HG03045 (cell line): ENCODE measurements at regions not wholly inside any gene's neighbourhood (a gene's known extent, or its start where the extent isn't known, plus 50 kb on each side); places are given as distances from the start of the nearest gene placed in this dataset.

ENCODE experiments used
- ATAC-seq: cut with Tn5 transposase; IDR thresholded peaks from one replicate; pipeline ENCODE4 v1.9.1; 2021; ENCODE audit warnings: mild to moderate bottlenecking, moderate library complexity; ENCODE audit not compliant: unreplicated experiment

DNA sequence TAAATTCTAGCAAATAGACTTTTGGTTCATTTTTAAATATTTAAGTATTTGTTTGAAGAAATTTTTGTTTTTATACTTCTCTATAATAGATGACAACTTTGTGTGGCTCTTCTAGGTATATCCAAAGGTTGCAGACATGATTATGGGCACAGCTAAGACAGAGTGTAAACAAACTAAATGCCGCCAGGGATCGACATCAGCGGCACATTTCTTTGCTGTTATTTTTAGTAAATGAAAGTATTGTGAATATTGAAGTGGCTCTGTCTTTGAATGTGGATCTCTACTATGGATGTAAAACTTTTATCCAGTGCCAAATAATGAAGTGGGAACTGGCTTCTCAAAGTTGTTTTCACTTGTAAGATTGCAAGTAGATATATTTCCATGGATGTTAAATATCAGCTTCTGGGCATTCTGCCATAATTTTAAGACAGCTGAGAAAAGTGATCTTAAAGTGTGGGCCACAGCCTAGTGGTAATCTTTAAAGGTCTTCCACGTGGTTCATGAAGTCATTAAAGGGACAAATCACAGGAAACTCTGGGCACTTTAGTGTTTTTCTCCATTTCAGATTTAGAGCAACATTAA lies 589.9 kb downstream of the ZNF608 start:
- no peak for ATAC-seq

DNA sequence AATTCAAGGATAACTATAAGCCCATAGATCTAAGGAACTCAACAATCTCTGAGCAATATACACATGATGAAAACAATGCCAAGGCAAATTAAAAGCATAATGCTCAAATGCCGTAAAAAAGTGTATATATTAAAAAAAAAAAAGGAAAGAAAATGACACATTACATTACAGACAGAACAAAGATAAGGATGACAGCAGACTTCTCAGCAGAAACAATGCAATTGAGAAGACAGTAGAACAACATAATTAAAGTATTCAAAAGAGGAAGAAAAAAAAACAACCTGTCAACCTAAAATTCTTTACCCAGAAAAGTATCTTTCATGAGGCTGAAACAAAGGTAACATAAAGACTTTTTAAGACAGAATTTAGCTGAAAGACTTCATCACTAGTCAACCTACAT lies 591.7 kb downstream of the ZNF608 start:
- ATAC-seq: no peak

DNA sequence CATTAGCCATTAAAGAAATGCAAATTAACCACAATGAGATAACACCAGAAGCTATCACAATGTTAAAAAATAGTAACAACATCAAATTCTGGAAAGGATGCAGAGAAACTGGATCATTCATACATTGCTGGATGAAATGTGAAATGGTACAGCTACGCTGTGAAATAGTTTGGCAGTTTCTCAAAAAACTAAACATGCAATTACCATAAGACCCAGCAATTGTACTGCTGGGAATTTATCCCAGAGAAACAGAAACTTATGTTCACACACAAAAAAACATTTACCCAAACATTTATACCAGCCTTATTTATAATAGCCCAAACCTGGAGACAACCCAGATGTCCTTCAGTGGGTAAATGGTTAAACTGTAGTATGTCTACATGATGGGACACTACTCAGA lies 592.9 kb downstream of the ZNF608 start:
- ATAC-seq: no peak

DNA sequence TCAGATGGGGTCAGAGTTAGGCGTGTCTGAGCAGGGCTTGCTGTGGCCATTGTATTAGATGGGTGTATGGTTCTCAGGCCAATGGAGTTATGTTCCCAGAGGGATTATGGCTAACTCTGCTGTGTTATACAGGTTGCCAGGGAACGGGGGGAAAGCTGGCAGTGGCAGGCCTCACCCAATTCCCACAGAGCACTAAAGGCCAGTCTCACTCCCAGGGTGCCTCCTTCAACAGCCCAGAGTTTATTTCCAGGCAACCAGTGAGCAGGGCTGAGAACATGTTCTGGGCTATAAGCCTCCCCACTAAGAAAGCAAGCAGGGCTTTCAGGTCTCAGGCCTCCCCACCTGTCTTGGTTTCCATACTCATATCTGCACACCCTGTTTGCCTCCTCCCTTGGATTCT lies 597.9 kb downstream of the ZNF608 start:
- no peak for ATAC-seq

DNA sequence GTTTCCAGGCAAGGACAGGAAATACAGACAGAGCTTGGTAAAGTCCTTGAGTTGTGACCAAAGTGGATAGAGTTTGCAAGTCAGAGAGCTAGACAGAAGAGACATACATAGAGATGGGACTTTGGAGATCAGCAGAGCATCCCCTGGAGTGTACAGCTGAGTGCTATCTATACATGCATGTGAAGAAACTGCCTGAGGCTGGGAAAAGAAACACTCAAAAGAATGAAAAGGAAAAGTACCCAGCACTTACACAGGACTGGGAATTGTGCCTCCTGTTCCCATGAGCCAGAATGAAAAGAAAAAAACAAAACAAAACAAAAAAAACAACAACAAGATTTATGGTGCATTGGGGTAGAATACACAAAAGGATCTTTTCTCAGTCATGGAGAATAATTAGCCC lies 606.4 kb downstream of the ZNF608 start:
- ATAC-seq: no peak

DNA sequence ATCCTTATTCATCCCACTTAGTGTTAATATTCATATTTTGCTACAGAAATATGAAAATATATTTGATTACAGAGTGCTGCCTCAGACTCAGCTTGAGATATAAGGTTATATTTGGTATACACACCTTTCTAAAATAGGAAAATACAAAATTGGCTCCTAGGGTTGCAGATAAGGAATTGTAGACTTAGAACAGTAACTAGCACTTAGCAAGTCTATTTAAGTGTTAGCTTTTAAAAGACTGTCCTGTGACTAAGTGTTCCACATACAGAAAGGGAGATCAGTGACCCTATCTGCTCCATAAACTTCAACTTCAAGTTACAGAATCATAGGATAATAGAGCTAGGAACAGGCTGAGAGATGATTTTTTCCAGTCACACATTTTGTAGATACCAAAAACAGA lies 607.0 kb downstream of the ZNF608 start:
- ATAC-seq: no peak

DNA sequence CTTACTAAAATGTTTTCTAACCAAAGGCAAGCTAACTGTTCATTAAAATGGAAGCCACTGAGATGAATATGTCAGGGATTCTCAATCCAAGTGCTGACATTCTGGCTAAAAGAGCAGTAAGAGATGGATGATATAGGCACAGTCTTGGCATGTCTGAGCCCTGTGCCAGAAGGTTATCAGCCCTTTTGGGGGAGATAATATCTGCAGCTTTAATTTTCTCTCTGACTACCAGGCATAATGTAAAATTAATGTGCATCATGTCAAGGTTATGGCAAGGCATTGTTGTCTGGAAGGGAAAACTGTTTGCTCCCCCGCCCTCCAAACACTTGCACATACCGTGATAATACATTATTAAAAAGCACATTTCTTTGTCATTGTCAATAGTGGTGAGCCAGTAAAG lies 609.8 kb downstream of the ZNF608 start:
- ATAC-seq: no peak

DNA sequence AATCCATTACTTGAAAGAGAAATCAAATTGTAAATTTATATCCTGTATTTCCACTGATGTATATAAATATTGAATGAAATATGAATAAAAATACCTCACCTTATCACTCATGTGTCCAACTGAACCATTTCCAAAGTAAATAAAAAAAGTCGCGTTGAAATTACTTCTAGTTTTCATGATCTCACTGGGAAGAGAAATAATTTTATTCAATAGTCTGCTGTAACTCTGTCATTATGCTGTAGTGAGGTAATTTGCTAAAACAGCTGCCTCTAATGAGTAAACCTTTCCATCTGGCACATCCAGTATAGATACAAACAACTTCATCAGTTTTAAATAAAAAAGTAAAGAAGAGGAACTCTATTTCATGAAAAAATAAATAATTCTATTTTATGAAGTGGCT lies 611.5 kb downstream of the ZNF608 start:
- ATAC-seq: no peak

DNA sequence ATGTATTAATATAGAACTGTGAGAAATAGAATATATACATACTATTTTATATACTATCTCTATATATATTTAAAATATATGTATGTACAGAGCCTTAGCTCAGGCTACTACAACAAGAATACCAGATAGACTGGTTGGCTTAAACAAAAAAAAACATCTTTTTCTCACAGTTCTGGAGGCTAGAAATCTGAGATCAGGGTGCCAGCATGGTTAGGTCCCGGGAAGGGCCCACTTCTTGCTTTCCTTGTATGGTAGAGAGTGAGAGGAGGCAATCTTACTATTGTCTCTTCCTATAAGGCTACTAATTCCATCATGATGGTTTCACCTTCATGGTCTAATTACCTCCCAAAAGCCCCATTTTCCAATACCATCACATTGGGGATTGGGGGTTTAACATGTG lies 613.0 kb downstream of the ZNF608 start:
- ATAC-seq: no peak

DNA sequence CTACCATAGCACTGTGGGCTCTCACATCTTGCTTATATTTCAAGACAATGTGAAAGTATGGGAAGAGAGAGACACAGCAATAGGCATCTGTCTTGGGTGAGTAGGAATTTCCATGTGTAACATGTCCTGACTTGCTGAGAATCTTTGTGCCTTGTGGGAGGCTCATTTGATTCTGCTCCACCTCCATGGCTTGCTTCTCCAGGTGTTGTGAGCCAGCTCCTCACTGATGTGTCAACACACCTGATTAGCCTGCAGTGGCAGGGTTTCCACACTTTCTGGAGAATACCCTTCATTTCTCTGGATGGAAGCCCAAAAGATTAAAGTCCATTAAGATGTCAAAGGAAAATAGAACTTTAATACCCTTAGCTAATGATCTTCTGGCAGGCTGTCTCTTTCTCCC lies 613.6 kb downstream of the ZNF608 start:
- no peak for ATAC-seq

DNA sequence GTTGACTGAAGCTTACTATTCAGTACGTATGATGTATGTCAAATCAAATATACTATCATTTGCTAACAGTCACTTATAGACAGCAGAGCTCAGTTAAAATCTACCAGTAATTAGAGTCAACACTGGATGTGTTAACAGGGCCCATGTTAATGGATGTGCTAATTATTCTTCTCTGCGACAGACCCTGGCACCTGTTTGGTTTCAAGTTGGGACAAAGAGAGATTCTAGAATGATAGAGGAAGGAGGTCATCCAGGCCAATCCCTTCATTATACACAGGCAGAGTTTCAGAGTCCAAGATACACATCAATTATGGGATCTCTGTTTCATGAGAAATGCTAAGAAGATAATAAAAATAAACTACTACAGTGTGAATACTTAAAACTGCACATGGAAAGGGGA lies 615.0 kb downstream of the ZNF608 start:
- no peak for ATAC-seq

DNA sequence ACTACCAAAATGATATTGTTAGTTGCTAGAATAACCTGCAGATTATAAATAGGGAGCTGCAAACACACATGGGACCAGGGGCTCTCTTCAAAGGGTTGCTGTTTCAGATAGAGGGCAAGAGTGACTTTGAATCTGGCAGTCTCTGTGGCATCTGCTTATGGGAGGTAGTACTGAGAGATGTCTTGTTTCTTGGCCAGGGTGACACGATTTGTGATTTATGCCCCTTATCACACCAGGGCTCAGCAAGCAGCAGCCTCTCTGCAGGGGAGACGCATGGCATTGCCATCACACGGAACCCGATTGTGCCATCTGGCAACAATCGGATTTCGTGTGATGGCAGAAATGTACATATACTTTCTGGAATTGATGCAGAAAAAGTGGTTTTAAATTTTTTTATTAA lies 615.6 kb downstream of the ZNF608 start:
- ATAC-seq: no peak

DNA sequence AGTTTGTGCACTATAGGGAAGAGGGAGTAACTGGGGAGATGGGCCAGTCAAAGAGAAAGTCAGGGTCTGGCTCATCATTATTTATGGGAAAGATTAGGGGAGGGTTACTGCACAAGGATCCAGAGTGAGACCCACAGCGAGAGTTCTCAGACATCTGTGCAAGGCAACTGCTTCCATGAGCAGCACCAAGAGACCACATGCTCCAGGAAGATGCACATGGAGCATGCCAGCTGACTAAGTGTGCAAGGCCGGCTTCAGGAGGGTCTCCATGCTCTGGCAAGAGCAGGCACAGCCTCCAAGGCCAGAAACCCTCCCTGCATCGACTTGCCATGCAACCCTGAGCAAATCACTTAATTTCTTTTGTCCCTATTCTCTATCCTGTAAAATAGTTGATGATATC lies 616.9 kb downstream of the CSNK1G3 start:
- no peak for ATAC-seq

DNA sequence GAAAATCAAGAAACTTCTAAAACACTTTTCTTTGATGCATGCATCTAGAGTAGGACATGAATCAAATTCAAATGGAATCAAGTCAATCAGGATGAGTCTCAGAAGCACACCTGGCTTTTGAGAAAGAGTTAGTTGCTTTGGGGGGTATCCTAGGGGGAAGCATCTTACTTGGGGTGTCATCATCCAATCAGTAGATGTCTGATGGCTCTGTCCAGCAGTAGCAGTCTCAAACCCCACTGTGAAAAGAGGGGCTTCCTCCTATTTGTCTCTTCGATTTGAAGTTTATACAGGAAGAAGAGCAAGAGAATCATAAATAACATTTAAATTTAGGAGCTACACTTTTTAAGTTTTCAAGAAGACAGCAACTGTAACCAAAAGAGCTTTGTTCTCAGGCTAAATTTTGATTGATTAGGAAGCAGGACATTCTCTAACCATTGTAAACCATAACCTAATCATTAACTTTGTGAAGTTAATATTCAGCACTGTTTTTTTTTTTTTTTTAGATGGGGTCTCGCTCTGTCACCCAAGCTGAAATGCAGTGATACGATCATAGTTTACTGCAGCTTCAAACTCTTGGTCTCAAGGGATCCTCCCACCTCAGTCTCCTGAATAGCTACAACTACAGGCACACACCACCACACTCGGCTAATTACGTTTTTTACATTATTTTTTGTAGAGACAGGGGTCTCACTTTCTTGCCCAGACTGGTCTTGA lies 614.7 kb downstream of the CSNK1G3 start:
- no peak for ATAC-seq

DNA sequence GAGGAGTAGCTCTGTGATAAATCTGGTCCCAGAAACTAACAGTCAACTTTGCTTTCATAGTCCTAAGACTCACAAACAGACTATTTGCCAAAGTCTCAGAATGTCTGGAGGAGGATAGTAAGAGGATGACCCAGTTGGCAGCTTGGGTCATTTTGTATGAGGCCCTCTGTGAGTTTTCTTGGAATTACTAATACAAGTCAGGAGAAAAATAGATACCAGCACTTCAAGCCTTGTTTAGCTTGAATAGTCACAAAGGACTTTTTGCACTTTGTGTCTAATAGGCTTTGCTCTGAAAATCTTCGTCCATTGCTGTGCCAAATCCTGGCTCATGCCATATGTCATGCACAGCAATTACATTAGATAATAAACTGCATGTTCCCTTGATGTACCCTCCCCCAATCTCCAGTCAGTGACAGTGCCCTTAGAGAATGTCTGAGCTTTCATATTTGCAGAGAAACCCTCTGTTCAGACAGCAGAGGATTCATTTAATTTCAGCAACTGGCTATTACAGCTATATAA lies 612.8 kb downstream of the CSNK1G3 start:
- ATAC-seq: no peak

DNA sequence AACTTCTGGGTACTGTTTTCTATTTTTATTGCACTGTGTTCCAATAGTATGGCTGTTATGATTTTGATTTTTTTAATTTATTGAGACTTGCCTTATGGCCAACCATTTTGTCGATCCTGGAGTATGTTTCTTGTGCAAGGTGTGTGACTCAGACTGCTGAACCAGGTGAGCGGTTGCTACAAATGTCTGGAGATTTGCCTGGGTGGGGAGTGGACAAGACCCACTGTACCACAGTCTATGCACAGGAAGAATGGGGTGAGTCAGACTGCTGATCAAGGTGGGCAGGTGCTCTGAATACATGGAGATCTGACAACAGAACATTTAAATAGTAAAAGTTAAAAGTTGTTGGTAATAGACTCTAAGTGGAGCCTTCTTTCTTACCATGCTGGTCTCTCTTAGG lies 609.2 kb downstream of the CSNK1G3 start:
- ATAC-seq: no peak

DNA sequence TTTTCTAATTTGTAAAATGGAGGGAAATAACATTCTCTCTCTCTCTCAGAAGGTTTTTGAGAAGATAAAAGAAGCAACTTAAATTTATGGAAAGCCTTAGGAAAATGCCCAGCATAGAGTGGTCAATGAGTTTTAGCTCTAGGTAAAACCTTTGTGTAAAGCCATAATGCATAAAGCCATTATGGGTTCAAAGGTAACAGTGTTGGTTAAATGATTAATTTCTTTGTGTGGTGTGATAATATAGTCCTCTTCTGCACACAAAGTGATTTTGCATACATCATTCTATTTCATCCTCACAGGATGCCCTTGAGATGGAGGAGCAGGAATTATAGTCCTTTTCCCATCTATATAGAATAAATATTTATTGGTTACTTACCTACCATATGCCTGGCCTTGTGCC lies 602.9 kb downstream of the CSNK1G3 start:
- ATAC-seq: no peak

DNA sequence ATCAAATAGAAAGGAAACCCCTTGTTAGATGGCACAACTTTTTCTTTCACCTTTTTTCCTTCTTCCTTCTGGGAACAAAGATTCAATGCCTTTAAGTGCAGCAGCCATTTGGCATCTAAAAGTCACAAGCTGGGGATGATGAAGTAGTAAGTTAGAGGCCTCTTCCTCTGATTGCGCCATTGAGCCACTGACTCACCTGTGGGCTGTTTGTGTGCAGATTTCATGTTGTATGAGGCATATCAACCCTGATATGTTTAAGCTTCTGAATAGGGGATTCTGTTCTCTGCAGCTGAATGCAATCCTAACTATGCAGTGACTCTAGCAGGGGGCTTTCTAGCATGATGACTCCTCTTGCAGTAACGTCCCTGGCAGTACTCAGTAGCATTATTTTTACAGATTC lies 599.9 kb downstream of the CSNK1G3 start:
- no peak for ATAC-seq

DNA sequence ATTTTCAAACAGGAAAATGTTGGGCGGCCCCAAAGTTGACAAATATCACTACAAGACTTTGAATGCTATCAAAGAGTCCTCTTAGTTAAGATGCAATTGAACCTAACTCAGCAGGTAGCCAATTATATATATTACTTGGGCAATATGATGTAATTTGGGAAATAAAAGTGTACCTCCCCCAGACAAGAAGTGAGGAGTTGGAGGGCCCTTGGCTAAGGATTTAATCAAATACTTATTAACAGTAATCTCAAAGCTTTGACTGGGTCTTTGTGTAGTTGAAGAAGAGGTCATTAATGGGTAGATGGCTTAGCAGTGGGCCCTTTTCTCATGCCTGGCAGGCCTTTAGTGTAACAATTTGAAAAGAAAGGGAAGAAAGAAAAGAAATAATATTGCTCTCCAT lies 599.0 kb downstream of the CSNK1G3 start:
- no peak for ATAC-seq

DNA sequence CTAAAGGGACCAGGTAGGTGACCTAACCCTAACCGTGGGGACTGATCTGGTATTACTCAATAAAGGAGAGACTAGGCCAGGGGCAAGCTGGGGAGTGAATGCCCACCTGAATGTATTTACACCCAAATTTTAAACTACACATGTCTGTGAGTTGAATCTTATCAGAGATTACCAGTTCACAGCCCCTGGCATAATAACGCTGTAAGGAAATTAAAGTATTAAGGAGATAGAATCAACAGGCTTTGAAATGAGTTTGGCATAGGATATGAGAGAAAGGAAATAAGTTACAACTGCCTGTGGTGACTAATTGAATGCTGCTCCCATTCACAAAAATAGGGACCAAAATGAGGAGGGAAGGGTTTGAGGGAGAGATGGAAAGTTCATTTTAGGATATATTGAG lies 593.3 kb downstream of the CSNK1G3 start:
- no peak for ATAC-seq

DNA sequence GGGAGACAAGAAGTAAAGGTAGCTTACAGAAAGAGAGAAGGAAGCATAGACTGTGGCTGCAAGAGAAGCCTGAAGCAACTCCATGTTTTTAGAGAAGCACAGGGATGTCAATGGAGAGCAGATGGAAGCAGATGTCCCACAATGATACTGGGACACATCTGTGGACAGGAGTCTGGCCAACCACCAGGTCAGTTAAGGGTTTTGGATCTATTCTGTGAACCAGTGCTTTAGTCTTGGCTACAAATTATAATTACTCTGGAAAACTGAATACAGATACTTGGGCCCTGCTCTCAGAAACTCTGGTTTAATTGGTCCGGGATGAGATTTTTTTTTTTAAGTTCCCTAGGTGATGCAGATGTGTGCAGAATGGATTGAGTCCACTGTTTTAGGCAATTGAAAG lies 592.8 kb downstream of the CSNK1G3 start:
- ATAC-seq: no peak

DNA sequence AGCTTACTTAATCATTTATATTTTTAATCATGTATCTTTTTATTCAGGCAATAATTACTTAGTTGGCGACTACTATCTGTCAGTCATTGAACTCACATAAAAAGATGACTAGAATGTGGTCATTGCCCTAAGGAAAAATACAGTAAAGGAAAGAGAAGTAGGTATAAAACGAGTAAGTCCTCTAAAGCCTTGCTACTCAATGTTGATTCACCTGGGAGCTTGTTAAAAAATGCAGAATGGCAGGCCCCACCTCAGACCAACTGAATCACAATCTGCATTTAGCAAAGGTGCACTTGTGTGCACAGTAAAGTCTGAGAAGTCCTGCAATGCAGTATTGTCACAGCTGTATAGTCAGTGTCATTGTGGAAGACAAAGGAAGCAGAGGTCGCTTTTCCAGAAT lies 592.4 kb downstream of the CSNK1G3 start:
- ATAC-seq: no peak

DNA sequence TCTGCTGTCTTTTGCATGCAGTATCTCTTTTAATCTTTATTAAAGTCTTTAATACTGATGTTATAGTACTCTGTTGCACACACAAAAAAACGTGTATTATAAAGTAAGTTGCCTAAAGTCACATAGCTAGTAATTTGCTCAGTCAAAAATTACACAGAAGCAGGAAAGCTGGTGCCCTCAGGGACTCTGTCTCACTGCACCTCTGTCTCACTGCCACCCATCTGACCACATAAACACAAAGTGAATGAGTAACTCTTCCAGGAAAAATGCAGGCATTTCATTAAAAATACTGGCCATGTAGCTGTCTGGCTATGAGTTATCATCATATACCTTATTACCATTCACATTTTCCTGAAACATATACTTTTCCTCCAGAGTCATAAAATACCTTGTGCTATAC lies 591.7 kb downstream of the CSNK1G3 start:
- ATAC-seq: no peak
